ENCODE measurements at regions not wholly inside any gene's neighbourhood (a gene's known extent, or its start where the extent isn't known, plus 50 kb on each side); places are given as distances from the start of the nearest gene placed in this dataset.
A peak's percentile ranks its signal among the peaks of the same experiment; 100 is the strongest.

GRCh38 chr2:19667085-19667484, 234.7 kb downstream of the TTC32 start:
- intact Hi-C loops (cut with DNase I), result no loop called here
- no peak for DNase-seq
- Histone ChIP-seq H3K4me3 (replicated peaks in 1 of 3) (no peak overlapping the region), H3K4me1 (no peaks in the 10 kb centered on the region), H3K36me3 (no peaks in the 10 kb centered on the region), H3K27ac (no peak overlapping the region), H3K9me3 (no peaks in the 10 kb centered on the region), H3K27me3 (no peaks in the 10 kb centered on the region)
- TF ChIP-seq POLR2A (IDR thresholded peaks at IDR 0.05) (no peak), CTCF (IDR thresholded peaks at IDR 0.05) (no peak)
- 56 to 65% methylated on average over 3 of the region's 3 CpGs for WGBS, 2 donors

DNA sequence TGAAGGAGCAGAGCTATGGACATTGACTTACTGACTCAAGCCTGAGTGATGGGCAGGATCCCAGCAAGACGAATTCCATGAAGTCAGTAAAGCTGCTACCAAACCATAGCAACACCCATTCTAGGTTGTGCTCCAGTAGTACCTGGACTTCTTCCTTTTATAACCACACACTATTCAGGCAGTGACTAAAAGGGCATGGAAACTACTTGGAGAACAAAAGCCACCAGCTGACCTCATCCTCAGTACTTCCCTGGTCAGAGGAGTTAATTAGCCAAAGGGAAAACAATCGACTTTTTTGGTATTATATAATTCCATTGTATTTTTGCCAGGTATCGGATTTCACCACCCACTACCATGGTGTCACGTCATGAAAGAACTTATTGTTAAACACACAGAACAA, 237.1 kb downstream of the TTC32 start:
- Histone ChIP-seq H3K4me1 (no peaks in the 10 kb centered on the region), H3K36me3 (no peaks in the 10 kb centered on the region), H3K4me3 (replicated peaks in 1 of 3) (no peak overlapping the region), H3K27me3 (no peaks in the 10 kb centered on the region), H3K9me3 (no peaks in the 10 kb centered on the region), H3K27ac (no peak overlapping the region)
- TF ChIP-seq POLR2A (IDR thresholded peaks at IDR 0.05) (no peak), CTCF (IDR thresholded peaks at IDR 0.05) (no peak)
- WGBS, 2 donors, result 72 to 80% methylated on average over 4 of the region's 4 CpGs
- no peak for DNase-seq
- intact Hi-C loops (cut with DNase I), result no loop called here

GRCh38 chr2:19659024-19659792, 242.6 kb downstream of the TTC32 start:
- DNase-seq, result no peak
- Histone ChIP-seq H3K27ac (no peak overlapping the region), H3K36me3 (no peaks in the 10 kb centered on the region), H3K4me3 (replicated peaks in 1 of 3) (no peak overlapping the region), H3K27me3 (no peaks in the 10 kb centered on the region), H3K9me3 (no peaks in the 10 kb centered on the region), H3K4me1 (no peaks in the 10 kb centered on the region)
- 78 to 85% methylated on average over 3 of the region's 3 CpGs for WGBS, 2 donors
- intact Hi-C loops (cut with DNase I), result no loop called here
- TF ChIP-seq POLR2A (IDR thresholded peaks at IDR 0.05) (no peak), CTCF (IDR thresholded peaks at IDR 0.05) (no peak)

DNA sequence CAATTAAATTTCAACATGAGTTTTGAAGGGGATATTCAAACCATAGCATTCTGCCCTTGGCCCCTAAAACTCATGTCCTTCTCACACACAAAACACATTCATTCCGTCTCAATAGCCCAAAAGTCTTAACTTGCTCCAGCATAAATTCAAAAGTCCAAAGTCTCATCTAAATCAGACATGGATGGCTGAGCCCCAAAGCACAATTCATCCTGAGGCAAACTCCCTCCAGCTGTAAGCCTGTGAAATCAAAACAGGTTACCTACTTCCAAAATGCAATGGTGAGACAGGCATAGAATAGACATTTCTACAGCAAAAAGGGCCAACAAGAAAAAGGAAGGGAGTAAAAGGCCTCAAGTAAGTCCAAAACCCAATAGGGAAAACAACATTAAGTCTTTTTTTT, 245.8 kb downstream of the TTC32 start:
- H3K4me1 ChIP-seq, result no peaks in the 10 kb centered on the region
- no peak overlapping the region for H3K4me3 ChIP-seq (replicated peaks in 1 of 3)
- H3K9me3 ChIP-seq, result no peaks in the 10 kb centered on the region
- intact Hi-C loops (cut with DNase I), result no loop called here
- WGBS, 2 donors, result 33 to 56% methylated on average over 1 of the region's 1 CpG
- no peak for TF ChIP-seq CTCF (IDR thresholded peaks at IDR 0.05)
- no peak for TF ChIP-seq POLR2A (IDR thresholded peaks at IDR 0.05)
- no peaks in the 10 kb centered on the region for H3K27me3 ChIP-seq
- peak in 1 of 2 donors; percentile 20 for DNase-seq
- H3K27ac ChIP-seq, result no peak overlapping the region
- H3K36me3 ChIP-seq, result no peaks in the 10 kb centered on the region

- no peak for DNase-seq
- intact Hi-C loops (cut with DNase I), result no loop called here
- no peak overlapping the region for H3K27ac ChIP-seq
- no peaks in the 10 kb centered on the region for H3K9me3 ChIP-seq
- no peaks in the 10 kb centered on the region for H3K4me1 ChIP-seq
- H3K36me3 ChIP-seq, result no peaks in the 10 kb centered on the region
- H3K4me3 ChIP-seq (replicated peaks in 1 of 3), result no peak overlapping the region
- TF ChIP-seq POLR2A (IDR thresholded peaks at IDR 0.05) (no peak), CTCF (IDR thresholded peaks at IDR 0.05) (no peak)
- WGBS, 2 donors, result 88 to 89% methylated on average over 9 of the region's 9 CpGs
- H3K27me3 ChIP-seq, result no peaks in the 10 kb centered on the region
Observed at GRCh38 chr2:19654310-19655090, 247.3 kb downstream of the TTC32 start.
